GM12874 (cell line): ENCODE measurements at regions not wholly inside any gene's neighbourhood (a gene's known extent, or its start where the extent isn't known, plus 50 kb on each side); places are given as distances from the start of the nearest gene placed in this dataset.

ENCODE experiments used
- TF ChIP-seq, protein P1 (sequence below): IDR thresholded peaks from 2 replicates; pipeline ENCODE4 v1.5.1; 2011; ENCODE audit warnings: low read depth, mild to moderate bottlenecking, control low read depth, low read length, moderate library complexity; ENCODE audit not compliant: insufficient read depth

- TF ChIP-seq, protein P1, sequence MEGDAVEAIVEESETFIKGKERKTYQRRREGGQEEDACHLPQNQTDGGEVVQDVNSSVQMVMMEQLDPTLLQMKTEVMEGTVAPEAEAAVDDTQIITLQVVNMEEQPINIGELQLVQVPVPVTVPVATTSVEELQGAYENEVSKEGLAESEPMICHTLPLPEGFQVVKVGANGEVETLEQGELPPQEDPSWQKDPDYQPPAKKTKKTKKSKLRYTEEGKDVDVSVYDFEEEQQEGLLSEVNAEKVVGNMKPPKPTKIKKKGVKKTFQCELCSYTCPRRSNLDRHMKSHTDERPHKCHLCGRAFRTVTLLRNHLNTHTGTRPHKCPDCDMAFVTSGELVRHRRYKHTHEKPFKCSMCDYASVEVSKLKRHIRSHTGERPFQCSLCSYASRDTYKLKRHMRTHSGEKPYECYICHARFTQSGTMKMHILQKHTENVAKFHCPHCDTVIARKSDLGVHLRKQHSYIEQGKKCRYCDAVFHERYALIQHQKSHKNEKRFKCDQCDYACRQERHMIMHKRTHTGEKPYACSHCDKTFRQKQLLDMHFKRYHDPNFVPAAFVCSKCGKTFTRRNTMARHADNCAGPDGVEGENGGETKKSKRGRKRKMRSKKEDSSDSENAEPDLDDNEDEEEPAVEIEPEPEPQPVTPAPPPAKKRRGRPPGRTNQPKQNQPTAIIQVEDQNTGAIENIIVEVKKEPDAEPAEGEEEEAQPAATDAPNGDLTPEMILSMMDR = no peak
Measured at GRCh38 chr7:9017286-9017685, 583.9 kb downstream of the NXPH1 start.

- TF ChIP-seq, protein P1 = no peak
Measured at GRCh38 chr7:9022456-9022855, 589.0 kb downstream of the NXPH1 start.

DNA sequence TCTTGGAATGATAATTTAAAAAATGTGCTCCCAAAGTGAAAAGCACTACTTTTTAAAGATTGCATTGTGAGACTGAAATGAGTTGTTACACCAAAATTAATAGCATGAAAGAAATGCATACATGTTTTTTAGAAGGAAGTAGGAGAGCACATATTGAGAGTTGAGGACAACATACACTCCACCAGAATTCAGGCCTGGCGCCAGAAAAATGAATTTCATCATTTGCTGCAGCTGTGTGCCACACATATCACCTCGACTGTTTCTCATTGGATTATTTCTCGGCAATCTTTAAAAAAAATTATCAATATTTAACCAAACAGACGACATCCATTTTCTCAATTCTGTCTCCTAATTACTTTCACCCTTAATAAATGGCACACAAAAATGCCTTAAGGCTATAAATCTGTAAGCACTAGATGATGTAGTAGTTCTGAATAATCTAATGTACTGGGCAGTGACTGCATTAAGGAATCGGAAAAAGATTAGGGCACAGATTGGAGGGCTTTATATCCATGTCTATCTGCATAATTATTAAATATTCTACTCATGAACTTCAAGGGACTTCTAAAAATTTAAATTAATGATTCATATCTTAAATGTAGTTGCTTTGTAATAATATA, 590.4 kb downstream of the NXPH1 start:
- TF ChIP-seq, protein P1 = no peak

DNA sequence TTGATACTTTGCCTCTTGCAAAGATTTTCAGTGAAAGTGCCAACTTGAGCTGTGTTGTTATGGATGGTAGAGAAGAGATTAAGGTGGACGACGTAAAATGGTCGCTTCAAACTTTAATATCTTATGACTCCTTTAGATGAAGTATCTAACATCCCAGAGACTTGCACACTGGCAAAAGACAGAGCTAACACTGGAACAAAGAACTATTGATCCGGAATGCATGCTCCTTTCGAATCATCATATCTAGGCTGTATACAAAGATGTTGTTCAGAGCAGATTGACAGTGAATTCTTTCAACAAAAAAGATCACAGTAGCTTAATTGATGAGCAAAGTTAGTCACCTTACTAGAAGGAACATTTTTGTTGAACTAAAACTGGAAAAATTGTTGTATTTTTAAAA, 592.7 kb downstream of the NXPH1 start:
- TF ChIP-seq, protein P1 = no peak

GRCh38 chr7:9028012-9028411, 594.6 kb downstream of the NXPH1 start:
- TF ChIP-seq, protein P1 = no peak

GRCh38 chr7:9029681-9030530, 596.5 kb downstream of the NXPH1 start:
- TF ChIP-seq, protein P1 = no peak

DNA sequence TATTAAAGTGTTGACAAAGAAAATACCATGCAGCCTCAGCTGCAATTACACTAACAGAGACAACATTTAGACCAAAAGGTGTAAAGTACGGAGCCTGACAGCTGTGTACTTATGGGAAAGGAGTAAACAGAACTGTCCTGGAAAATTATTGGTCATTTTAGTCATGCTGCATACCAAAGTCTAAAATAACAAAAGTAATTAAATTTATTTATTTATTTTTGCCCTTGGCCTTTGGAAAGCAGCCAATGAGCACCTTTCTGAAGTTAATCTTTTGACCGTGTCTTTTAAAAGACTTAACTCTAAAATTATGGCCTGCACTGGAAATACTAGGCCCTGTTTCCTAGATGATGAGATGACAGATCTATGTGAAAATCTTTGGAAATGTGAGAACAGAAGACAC, 597.6 kb downstream of the NXPH1 start:
- TF ChIP-seq, protein P1 = no peak
